GM21723 (cell line): ENCODE measurements at regions not wholly inside any gene's neighbourhood (a gene's known extent, or its start where the extent isn't known, plus 50 kb on each side); places are given as distances from the start of the nearest gene placed in this dataset.
"Not testable (repeated sequence)": the region's sequence is repeated elsewhere in the genome, so short reads cannot be mapped to it uniquely, and the experiment has no call there.

Source experiments
- ATAC-seq: cut with Tn5 transposase; IDR thresholded peaks from one replicate; pipeline ENCODE4 v1.9.1; 2021; ENCODE audit warnings: mild to moderate bottlenecking, moderate library complexity; ENCODE audit not compliant: unreplicated experiment

DNA sequence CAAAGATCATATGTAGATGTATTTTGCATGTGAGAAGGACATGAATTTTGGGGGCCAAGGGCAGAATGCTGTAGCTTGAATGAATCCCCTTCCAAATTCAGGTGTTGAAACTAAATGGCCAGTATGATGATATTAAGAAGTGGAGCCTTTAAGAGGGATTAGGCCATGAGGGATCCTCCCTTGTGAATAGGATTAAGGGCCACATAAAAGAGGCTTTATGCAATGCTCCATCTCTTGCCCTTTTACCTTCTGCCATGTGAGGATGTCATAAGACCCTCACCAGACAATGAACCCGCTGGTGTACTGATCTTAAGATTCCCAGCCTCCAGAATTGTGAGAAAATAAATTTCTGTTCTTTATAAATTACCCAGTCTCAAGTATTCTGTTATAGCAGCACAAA, 206.1 kb downstream of the YTHDC2 start:
- ATAC-seq: no peak

DNA sequence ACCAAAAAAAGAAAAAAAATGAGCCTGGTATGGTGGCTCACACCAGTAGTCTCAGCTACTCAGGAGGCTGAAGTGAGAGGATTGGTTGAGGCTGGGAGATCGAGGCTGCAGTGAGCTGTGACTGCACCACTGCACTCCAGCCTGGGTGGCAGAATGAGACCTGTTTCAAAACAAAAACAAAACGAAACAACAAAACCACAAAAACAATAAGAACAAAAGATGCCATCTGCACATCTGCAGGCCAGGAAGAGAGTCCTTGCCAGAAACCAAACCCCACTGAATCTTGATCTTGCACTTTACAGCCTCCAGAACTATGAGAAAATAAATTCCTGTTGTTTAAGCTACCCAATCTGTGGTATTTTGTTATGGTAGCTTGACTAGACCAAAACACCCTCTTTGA, 207.7 kb downstream of the YTHDC2 start:
- no peak for ATAC-seq

DNA sequence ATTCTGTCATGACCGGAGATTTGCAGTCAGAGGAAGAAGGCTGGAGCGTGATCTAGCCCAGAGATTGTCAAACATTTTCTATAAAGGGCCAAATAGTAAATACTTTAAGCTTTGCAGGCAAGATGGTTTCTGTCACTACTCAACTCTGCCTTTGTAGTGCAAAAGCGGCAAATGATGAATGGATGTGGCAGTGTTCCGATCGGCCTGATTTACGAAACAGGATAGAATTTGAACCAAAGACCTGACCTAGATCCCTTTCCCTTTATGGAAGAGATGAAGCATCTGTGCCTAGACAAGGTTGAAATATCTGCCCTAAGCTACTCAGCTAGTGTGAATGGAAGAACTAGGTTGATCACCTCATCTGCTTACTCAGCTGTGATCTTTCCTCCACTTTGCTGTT, 209.5 kb downstream of the YTHDC2 start:
- ATAC-seq: no peak

DNA sequence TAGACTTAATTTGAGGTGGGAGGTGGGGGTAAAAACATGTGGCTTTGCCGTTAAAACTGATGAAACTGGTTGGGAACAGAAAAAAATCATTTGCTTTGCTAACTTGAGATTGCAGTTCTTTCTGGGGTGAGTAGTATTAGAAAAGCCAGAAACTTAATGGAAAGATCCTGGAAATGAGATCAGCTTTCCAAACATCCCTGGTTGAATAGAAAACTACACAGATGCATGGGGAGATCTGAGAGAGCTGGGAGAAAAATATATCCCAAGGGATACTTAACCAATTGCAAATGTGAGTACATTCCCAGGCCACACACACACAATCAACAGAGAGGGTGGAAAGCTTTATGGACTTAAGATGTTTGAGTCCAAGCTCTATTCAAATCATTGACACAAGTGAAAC, 222.3 kb downstream of the YTHDC2 start:
- ATAC-seq: no peak

DNA sequence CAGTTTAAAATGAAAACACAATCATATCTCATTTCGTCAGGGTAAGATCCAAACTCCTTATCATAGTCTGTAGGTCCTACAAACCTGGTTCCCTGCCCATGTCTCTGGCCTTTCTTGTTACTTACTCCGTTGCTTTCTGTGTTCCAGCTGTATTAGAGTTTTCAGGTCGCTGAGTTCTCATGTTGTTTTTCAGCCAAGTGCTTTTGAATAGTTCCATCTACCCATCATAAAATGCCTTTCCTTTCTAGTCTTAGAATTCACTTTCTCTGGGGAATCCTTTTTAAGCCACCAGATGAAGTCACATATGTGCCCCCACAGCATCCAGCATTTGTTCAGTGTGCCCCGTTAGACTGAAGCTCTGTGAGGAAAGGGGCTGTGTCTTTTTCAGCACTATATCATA, 228.7 kb downstream of the YTHDC2 start:
- no peak for ATAC-seq

DNA sequence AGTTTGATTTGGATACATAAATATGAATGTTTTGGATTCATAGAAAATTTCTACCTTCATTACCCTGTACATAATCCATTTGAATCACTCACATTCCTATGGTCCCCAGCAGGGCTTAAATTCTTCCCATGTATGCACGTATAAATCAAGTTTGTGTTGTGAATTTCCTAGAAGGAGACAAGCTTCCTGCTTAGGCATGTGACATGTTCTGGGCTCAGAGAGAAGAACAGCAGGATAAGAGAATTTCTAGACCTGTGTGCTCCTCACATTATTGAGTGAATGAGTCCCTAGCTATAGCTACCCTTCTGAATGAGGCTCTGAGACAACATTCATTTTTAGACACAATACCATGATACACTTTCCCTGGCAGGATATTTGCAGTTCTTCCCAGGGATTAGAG, 229.1 kb downstream of the YTHDC2 start:
- no peak for ATAC-seq

DNA sequence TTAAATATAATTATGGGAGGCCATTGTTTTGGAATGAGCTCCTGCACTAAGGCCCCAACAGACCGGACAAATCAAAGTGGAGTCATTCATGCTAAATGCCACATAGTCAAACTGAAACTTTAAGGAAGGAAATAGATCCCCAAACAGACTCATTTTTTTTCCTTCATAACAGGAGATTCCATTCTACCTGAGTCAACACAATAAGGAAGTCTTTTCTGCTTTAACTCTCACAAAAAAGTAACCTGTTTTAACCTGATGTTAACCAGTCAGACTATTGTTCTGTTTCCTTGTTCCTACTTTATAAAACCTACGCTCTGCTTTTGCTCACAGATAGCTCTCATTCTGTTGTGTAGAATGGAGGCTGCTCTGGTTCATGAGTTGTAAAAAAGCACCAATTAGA, 234.9 kb downstream of the YTHDC2 start:
- ATAC-seq: no peak

DNA sequence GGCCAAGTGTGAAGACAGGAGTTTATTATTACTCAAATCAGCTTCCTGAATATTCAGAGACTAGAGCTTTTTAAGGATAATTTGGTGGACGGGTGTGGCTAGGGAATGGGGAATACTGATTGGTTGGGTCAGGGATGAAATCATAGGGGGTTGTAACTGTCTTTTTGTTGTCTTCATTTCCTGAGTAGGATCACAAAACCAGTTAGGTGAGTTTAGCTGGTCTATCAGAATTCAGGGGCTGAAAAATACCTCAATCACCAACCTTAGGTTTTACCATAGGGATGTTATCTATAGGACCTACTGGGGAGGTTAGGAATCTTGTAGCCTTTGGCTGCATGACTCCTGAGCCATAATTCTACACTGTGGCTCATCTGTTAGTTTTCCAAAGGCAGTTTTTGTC, 235.8 kb downstream of the YTHDC2 start:
- no peak for ATAC-seq

DNA sequence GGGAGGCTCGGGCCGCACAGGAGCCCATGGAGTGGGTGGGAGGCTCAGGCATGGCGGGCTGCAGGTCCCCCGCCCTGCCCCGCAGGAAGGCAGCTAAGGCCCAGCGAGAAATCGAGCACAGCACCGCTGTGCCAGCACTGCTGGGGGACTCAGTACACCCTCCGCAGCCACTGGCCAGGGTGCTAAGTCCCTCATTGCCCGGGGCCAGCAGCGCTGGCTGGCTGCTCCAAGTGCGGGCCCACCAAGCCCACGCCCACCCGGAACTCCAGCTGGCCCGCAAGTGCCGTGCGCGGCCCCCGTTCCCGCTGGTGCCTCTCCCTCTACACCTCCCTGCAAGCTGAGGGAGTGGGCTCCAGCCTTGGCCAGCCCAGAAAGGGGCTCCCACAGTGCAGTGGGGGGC, 239.7 kb downstream of the YTHDC2 start:
- not testable (repeated sequence) for ATAC-seq

DNA sequence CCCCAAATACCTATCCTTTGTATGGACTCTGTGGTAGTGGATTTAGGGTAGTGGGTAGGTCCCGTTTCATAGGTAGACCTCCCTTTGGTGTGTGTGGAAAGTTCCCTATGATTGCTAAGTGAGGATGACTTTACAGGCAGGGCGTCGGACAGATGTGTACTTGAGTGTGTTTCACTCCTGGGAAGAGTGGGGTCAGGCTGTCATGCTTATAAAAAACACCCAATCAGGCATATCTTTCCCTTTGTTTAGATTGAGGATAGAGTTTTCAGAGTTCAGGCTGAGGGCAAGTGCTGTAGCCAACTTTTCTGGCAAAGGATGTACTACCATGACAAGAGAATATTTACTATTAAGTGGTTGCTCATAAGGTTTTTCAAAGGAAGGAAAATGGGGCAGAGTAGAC, 242.0 kb downstream of the YTHDC2 start:
- ATAC-seq: no peak

DNA sequence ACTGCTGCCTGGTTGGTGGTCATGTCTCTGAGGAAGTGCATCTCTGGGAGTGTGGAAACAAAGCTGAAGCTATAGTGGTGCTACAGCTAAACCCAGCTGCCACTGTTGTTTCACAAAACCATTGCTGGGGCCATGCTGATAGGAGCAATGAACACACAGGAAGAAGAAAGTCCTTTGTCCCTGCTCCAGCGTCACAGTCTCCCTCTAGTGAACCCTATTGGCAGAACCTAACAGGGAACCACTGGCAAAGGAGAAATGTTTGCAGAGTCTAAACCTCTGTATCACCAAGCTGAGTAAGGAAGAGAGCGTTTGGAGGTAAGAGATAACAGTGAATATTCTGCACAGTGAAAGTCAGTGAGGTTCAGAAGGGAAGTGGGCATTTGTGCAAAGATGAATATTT, 244.0 kb downstream of the YTHDC2 start:
- no peak for ATAC-seq

DNA sequence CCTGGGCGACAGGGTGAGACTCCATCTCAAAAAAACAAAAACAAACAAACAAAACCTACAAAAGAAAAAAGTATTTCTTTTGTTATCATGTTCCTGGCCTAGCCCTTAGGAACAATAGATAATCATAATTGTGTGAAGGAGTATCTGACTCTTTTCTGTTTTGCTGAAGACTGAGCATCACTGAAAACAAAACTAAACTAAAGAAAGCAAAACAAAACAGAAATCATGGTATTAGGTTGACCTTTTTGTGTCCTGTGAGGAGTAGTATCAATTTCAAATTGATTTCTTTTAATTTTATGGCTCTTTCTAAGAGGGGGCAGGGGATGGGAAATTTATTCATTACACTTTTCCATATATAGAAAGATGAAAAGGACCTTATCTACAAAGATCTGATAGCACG, 246.0 kb downstream of the YTHDC2 start:
- no peak for ATAC-seq

DNA sequence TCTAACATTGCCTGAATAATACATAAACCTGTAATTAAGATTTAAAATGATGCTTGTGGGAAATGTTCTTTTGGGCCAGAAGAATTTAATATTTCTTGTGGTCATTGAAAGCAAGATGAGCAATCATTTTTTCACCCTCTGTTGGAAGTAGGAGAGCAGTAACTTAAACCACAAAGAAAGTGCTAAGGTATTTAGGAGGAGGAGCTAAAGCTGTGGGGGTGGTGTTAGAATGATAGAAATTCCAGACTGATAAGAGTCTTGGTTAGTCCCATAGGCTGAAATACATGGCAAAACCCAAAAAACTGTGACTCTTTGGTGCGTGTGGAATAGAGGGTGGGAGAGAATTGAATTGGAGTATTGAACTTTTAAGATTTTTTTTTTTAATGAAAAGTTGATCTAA, 247.0 kb downstream of the YTHDC2 start:
- ATAC-seq: no peak

DNA sequence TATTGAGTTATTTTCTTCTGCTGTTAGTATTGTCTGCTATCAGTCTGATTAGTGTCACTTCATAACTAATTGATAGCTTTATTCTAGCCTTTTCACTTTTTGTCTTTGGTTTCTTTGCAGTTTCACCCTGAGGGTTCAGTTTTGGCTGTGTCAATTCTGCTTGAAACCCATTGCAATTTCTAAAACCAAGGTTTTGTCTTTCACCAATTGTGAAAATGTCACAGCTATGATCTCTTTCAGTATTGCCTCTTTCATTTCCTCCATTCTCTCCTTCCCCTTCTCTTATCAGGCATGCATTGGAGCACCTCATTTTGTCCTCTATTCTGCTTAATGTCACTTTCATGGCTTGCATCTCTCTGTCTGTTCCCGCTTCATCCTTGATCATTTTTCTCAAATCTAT, 248.1 kb downstream of the YTHDC2 start:
- no peak for ATAC-seq

DNA sequence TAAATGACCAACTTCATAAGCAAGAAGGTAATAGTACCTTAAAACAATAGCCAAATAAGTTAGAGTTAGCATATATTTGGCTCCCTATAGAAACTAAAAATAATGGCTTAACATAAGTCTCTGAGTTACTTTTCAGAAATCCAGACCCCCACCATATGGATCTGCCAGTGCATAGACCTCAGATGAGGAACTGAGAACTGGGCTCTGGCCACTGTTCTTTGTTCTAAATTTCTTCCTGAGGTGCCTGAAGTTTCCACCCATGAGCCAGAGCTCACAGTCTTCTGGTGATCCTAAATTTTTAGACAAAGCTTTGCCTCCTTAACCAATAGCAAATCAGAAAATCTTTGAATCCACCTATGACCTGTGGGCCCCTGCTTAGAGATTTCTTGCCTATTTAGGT, 250.9 kb downstream of the YTHDC2 start:
- ATAC-seq: no peak

DNA sequence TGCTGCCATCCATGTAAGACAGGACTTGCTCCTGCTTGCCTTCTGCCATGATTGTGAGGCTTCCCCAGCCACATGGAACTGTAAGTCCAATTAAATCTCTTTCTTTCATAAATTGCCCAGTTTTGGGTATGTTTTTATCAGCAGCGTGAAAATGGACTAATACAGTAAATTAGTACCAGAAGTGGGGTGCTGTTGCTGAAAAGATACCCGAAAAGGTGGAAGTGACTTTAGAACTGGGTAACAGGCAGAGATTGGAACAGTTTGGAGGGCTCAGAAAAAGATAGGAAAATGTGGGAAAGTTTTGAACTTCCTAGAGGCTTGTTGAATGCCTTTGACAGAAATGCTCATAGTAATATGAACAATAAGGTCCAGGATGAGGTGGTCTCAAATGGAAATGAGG, 253.3 kb downstream of the YTHDC2 start:
- ATAC-seq: not testable (repeated sequence)

DNA sequence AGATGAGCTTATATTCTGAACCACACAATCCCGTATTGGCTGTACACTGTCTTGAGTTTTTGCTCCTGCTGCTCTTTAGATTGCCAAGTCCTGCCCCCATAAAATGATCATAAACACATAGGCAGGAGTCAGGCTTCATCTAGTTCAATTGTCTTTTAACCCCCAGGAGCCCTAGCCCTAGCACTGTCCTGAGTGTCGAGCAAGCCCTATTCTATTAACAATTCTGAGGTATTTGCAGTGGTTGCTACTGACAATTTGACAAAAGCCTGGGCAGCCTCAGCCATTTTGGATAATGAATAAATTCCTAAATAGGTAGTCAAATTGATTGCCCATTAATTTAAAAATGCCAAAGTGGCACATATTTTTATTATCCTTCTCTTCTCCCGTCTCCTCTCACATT, 257.2 kb downstream of the YTHDC2 start:
- no peak for ATAC-seq

DNA sequence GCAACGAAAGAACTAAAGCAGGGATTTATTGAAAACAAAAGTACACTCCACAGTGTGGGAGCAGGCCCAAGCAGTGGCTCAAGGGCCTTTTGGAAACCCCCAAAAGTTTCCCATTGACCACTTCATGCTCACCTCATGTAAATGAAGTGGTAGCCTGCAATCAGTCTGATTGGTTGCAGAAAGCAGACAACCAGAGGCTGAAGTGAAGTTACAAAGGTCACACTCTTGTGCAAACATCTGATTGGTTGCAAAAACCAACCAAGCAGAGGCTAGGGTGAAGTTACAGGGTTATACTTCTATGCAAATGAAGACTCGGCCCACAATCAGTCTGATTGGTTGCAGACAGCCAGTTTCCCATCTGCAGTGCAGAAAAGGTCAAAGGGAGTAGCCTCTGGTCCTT, 258.0 kb downstream of the YTHDC2 start:
- no peak for ATAC-seq

DNA sequence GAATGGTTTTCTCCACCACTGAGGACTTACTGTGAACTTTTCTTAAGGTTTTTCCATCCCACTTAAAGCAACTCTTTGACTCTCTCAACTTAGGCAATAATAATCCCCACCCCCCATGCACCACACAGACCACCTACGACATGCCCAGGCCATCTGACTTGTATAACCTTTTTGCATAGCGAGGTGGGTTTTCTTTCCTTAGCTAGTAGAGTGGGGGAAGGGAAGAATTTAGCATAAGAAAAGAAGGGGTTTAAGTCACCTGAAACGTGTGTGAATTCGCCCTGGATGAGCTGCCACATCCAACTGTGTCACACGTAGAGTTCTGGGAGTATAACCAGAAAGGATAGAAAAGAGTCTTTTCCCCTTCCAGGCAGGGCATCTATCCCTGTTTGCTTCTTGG, 262.7 kb downstream of the YTHDC2 start:
- no peak for ATAC-seq

DNA sequence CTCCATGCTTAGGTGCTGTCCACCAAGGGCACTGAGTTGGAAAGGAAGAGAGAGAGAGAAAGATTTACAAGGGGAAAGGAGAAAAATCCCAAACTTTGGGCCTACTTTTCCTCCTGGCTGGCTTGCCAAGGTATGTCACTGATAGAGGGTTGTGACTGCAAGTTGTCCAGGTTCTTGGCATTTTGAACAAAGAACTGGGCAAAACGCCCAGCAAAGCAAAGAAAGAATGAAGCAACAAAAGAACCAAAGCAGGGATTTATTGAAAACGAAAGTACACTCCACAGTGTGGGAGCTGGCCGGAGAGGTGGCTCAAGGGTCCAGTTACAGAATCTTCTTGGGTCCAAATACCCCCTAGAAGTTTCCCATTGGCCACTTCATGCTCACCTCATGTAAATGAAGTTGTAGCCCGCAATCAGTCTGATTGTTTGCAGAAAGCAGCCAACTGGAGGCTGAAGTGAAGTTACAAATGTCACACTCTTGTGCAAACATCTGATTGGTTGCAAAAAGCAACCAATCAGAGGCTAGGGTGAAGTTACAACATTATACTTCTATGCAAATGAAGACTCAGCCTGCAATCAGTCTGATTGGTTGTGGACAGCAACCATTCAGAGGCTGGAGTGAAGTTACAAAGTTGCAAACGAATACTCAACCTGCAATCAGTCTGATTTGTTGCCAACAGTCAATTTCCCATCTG, 263.5 kb downstream of the YTHDC2 start:
- ATAC-seq: no peak

DNA sequence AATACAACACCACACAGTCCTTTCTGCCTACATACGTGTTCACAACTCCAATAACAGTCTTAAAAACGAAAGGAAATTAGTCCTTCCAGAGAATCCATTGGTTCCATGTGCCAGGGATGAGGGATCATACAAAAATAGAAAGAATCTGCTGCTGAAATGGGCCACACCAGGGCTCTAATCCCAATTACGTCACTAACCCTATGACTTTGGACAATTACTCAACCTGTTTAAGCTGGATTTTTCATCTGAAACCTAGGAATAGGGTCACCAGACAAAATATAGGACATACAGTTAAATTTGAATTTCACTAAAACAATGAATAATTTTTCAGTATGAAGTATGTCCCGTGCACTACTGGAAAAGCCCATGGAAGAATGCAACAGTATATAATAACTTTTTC, 264.7 kb downstream of the YTHDC2 start:
- no peak for ATAC-seq

DNA sequence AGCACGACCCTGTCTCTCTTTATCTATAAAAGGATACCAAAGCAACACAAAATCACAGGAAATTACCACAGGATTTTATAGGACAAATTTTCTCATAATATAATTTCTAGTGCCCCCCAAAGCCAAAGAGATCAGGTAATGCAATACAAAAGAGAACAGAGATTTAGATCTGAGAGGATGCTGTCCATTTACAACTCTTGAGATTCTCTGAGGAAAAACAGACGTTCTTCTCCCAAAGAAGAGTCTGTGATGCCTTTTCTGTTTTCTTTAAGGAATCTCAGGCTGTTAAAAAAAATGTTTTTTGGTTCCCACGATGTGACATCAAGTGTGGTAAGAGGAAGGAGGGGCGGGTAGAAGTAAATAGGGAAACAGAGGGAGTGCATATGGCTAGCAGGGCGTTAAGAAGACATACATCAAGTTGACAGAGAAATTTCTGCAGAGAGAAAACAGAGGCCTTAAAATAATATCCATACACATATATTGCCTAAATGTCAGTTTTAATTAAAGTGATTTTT, 274.7 kb downstream of the YTHDC2 start:
- no peak for ATAC-seq

DNA sequence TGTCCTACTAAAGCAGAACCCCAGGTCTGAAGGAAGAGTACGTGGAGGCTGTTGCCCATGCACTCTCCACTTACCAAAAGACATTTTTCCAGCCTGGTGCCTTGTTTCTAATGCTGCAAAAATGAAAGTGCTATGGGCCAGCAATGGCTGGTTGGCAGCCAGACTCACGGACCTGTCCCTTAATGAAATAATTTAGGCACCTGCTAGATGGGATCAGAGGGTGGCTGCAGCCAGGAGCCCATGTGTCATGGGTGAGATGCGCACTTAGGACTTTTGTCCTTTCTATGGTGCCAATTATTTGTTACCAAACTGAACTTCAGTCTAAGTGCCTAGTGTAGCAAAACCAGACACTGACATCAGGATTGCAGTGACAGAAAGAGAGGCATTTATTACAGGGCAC, 276.3 kb downstream of the YTHDC2 start:
- ATAC-seq: no peak
